ENCODE measurements at regions not wholly inside any gene's neighbourhood (a gene's known extent, or its start where the extent isn't known, plus 50 kb on each side); places are given as distances from the start of the nearest gene placed in this dataset.

GRCh38 chr2:236882930-236883329 is 202.8 kb upstream of the COPS8 start:
- no peaks in the 10 kb centered on the region for H3K27me3 ChIP-seq (ENCODE audit: control insufficient read depth, insufficient read depth, low read length)
- H3K4me3 ChIP-seq (ENCODE audit: low read depth, low read length), result no peak overlapping the region
- no peaks in the 10 kb centered on the region for H3K36me3 ChIP-seq (ENCODE audit: control insufficient read depth, insufficient read depth, low read length)
- no peak for DNase-seq (ENCODE audit: low read depth)
- ChIA-PET CTCF (interaction anchor here (1.9 kb wide), 1 partner anchor 10 kb away, joined by 5 read pairs; no protein-coding TSS in a partner anchor), POLR2A (no interaction called here)
- TF ChIP-seq CTCF (IDR thresholded peaks at IDR 0.05; ENCODE audit: insufficient read depth, low read depth, low read length), result no peak

- H3K4me3 ChIP-seq (ENCODE audit: low read depth, low read length), result no peak overlapping the region
- DNase-seq (ENCODE audit: low read depth), result no peak
- CTCF ChIA-PET, result interaction anchor here (1.9 kb wide), 1 partner anchor 11 kb away, joined by 5 read pairs; no protein-coding TSS in a partner anchor
- POLR2A ChIA-PET, result no interaction called here
- no peaks in the 10 kb centered on the region for H3K36me3 ChIP-seq (ENCODE audit: control insufficient read depth, insufficient read depth, low read length)
- no peak for TF ChIP-seq CTCF (IDR thresholded peaks at IDR 0.05; ENCODE audit: insufficient read depth, low read depth, low read length)
- no peaks in the 10 kb centered on the region for H3K27me3 ChIP-seq (ENCODE audit: control insufficient read depth, insufficient read depth, low read length)
Measured at GRCh38 chr2:236883819-236884218, 201.9 kb upstream of the COPS8 start.

- Histone ChIP-seq H3K4me3 (ENCODE audit: low read depth, low read length) (no peak overlapping the region), H3K27me3 (ENCODE audit: control insufficient read depth, insufficient read depth, low read length) (no peaks in the 10 kb centered on the region), H3K36me3 (ENCODE audit: control insufficient read depth, insufficient read depth, low read length) (no peaks in the 10 kb centered on the region)
- ChIA-PET POLR2A (no interaction called here), CTCF (interaction anchor here (0.6 to 2.6 kb wide), 2 partner anchors 9 to 11 kb away, joined by 3 to 7 read pairs; no protein-coding TSS in a partner anchor)
- no peak for DNase-seq (ENCODE audit: low read depth)
- no peak for TF ChIP-seq CTCF (IDR thresholded peaks at IDR 0.05; ENCODE audit: insufficient read depth, low read depth, low read length)
Measured at GRCh38 chr2:236884569-236885175, 201.0 kb upstream of the COPS8 start.

GRCh38 chr2:236886456-236886855 is 199.2 kb upstream of the COPS8 start:
- H3K4me3 ChIP-seq (ENCODE audit: low read depth, low read length), result no peak overlapping the region
- no peak for DNase-seq (ENCODE audit: low read depth)
- TF ChIP-seq CTCF (IDR thresholded peaks at IDR 0.05; ENCODE audit: insufficient read depth, low read depth, low read length), result no peak
- no peaks in the 10 kb centered on the region for H3K36me3 ChIP-seq (ENCODE audit: control insufficient read depth, insufficient read depth, low read length)
- no peaks in the 10 kb centered on the region for H3K27me3 ChIP-seq (ENCODE audit: control insufficient read depth, insufficient read depth, low read length)
- POLR2A ChIA-PET, result no interaction called here
- CTCF ChIA-PET, result interaction anchor here (1.2 to 2.6 kb wide), 2 partner anchors 11 to 15 kb away, joined by 3 to 7 read pairs; no protein-coding TSS in a partner anchor

GRCh38 chr2:236887531-236887930 is 198.2 kb upstream of the COPS8 start:
- Histone ChIP-seq H3K36me3 (ENCODE audit: control insufficient read depth, insufficient read depth, low read length) (no peaks in the 10 kb centered on the region), H3K27me3 (ENCODE audit: control insufficient read depth, insufficient read depth, low read length) (no peaks in the 10 kb centered on the region), H3K4me3 (ENCODE audit: low read depth, low read length) (no peak overlapping the region)
- DNase-seq (ENCODE audit: low read depth), result peak; percentile 83
- peak; percentile 34 for TF ChIP-seq CTCF (IDR thresholded peaks at IDR 0.05; ENCODE audit: insufficient read depth, low read depth, low read length)
- ChIA-PET CTCF (interaction anchor here (0.7 kb wide), 1 partner anchor 142 kb away, joined by 3 read pairs; no protein-coding TSS in a partner anchor), POLR2A (no interaction called here)
